ENCODE measurements at regions not wholly inside any gene's neighbourhood (a gene's known extent, or its start where the extent isn't known, plus 50 kb on each side); places are given as distances from the start of the nearest gene placed in this dataset.

DNA sequence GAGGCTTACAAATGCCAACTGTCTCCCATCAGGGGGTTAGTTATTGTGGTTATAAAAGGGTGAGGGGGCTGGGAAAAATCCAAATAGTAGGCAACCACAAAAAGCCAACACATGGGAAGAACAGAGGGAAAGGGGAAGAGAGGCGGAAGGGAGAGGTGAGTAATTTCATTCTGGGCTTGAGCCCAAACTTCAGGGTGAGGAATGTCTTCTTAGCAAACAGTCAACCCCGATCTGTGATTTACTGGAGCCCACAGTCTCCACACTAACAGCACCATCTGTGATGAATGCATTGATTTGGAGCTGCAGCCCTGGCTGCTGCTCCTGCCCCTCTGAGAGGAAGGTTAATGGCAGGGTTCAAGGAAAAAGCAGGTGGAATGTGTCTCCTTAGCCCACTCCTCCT lies 162.2 kb upstream of the GPR101 start:
- CTCF ChIA-PET, result no interaction called here
- H3K9me3 ChIP-seq (ENCODE audit: control insufficient read depth, insufficient read depth, low read length), result no peaks in the 10 kb centered on the region
- H3K4me3 ChIP-seq (ENCODE audit: low read depth, low read length), result no peak overlapping the region
- no peak for DNase-seq (ENCODE audit: low read depth, low spot score)
- TF ChIP-seq, protein P1, sequence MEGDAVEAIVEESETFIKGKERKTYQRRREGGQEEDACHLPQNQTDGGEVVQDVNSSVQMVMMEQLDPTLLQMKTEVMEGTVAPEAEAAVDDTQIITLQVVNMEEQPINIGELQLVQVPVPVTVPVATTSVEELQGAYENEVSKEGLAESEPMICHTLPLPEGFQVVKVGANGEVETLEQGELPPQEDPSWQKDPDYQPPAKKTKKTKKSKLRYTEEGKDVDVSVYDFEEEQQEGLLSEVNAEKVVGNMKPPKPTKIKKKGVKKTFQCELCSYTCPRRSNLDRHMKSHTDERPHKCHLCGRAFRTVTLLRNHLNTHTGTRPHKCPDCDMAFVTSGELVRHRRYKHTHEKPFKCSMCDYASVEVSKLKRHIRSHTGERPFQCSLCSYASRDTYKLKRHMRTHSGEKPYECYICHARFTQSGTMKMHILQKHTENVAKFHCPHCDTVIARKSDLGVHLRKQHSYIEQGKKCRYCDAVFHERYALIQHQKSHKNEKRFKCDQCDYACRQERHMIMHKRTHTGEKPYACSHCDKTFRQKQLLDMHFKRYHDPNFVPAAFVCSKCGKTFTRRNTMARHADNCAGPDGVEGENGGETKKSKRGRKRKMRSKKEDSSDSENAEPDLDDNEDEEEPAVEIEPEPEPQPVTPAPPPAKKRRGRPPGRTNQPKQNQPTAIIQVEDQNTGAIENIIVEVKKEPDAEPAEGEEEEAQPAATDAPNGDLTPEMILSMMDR (IDR thresholded peaks at IDR 0.05; ENCODE audit: low read depth, low read length), result no peak
- POLR2A ChIA-PET, result no interaction called here
- H3K27ac ChIP-seq (ENCODE audit: low read depth, low read length), result no peak overlapping the region
- H3K27me3 ChIP-seq (ENCODE audit: control insufficient read depth, insufficient read depth, low read length), result no peaks in the 10 kb centered on the region

DNA sequence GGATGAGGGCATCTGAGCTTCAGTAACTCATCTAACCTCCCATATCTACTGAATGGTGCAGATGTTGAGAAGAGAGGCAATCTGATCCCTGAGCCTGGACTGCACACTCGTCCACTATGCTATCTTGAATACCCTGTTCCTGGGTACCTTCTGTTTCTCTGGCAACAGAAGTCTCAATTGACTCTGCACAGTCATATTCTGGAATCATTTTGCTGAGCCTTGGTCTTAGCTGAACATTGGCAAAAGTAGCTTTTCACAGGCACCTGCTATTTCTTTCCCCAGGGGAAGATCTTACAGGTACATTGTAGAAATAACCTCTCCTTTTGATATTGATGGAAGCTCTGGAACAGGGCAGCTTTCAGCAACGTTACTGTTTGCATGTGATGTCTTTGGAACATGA lies 161.5 kb upstream of the GPR101 start:
- ChIA-PET CTCF (interaction anchor here (2.8 kb wide), 1 partner anchor 239 kb away, joined by 13 read pairs; no protein-coding TSS in a partner anchor), POLR2A (no interaction called here)
- TF ChIP-seq, protein P1 (IDR thresholded peaks at IDR 0.05; ENCODE audit: low read depth, low read length), result no peak

DNA sequence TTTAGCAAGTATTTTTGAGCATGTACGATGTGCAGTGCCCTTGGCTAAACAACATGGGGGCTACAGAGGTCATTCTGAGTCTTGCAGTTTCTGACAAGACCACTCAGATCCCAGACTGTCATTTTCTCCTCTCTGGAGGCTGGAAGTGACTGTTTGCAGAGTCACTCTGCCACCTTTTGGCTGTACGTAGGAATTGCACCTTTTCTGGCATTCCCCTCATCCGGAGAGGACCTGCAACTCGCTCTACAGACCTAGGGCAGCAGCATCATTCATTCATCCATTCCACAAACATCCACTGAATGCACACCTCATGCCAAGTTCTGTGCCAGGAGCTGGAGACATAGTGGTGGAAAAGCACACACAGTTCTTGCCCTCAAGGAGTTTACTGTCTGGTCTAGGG lies 160.4 kb upstream of the GPR101 start:
- no peak overlapping the region for H3K4me3 ChIP-seq (ENCODE audit: low read depth, low read length)
- TF ChIP-seq, protein P1 (IDR thresholded peaks at IDR 0.05; ENCODE audit: low read depth, low read length), result peak; percentile 62
- CTCF ChIA-PET, result interaction anchor here (1.4 to 2.8 kb wide), 3 partner anchors 232 to 252 kb away, joined by 3 to 13 read pairs (median 6); no protein-coding TSS in a partner anchor
- H3K27ac ChIP-seq (ENCODE audit: low read depth, low read length), result no peak overlapping the region
- H3K27me3 ChIP-seq (ENCODE audit: control insufficient read depth, insufficient read depth, low read length), result no peaks in the 10 kb centered on the region
- POLR2A ChIA-PET, result no interaction called here
- DNase-seq (ENCODE audit: low read depth, low spot score), result no peak
- H3K9me3 ChIP-seq (ENCODE audit: control insufficient read depth, insufficient read depth, low read length), result no peaks in the 10 kb centered on the region

More for the DNA sequence above, 161.5 kb upstream of the GPR101 start:
- no peak for DNase-seq (ENCODE audit: low read depth, low spot score)
- Histone ChIP-seq H3K27me3 (ENCODE audit: control insufficient read depth, insufficient read depth, low read length) (no peaks in the 10 kb centered on the region), H3K27ac (ENCODE audit: low read depth, low read length) (no peak overlapping the region), H3K9me3 (ENCODE audit: control insufficient read depth, insufficient read depth, low read length) (no peaks in the 10 kb centered on the region), H3K4me3 (ENCODE audit: low read depth, low read length) (no peak overlapping the region)

DNA sequence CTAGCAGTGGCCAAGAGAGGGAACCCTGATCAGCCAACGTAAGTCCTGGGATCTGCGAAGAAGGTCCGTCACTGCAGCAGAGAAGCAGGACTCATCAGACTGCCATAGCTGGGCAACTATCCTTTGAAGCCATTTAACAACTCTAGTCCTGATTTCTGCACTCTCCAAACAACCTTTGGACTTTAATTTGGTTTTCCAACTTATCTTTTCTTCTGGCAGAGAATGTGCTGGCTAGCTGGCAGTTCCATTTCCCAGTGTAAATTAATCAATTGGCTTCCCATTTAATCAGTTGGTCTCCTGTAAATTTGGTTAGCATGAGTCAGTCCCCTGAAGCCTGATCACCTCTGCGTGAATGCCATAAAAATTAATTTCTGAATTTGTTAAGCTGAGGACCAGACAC lies 153.7 kb upstream of the GPR101 start:
- no peaks in the 10 kb centered on the region for H3K9me3 ChIP-seq (ENCODE audit: control insufficient read depth, insufficient read depth, low read length)
- ChIA-PET CTCF (no interaction called here), POLR2A (no interaction called here)
- no peak for DNase-seq (ENCODE audit: low read depth, low spot score)
- no peak overlapping the region for H3K4me3 ChIP-seq (ENCODE audit: low read depth, low read length)
- TF ChIP-seq, protein P1 (IDR thresholded peaks at IDR 0.05; ENCODE audit: low read depth, low read length), result no peak
- H3K27ac ChIP-seq (ENCODE audit: low read depth, low read length), result no peak overlapping the region
- no peaks in the 10 kb centered on the region for H3K27me3 ChIP-seq (ENCODE audit: control insufficient read depth, insufficient read depth, low read length)

DNA sequence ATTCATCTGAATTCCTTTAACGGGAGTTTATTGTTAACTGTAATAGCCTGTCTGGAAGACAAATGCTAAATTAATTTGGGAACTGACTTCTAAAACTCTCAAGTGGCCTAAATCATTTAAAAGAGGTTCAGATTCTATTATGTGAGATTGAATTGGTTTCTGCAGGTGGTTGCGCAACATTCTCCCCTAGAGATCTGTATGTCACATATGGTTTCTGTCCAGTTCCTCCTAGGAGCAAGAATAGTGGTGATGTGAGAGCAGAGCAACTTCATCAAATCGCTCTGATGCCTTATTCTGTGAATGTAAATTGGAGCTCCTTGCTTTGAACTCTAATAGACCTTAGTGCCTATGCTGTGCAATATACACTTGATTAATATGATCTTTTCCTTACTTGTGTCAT lies 144.6 kb upstream of the GPR101 start:
- H3K27ac ChIP-seq (ENCODE audit: low read depth, low read length), result no peak overlapping the region
- no peak overlapping the region for H3K4me3 ChIP-seq (ENCODE audit: low read depth, low read length)
- no peak for DNase-seq (ENCODE audit: low read depth, low spot score)
- POLR2A ChIA-PET, result no interaction called here
- no peaks in the 10 kb centered on the region for H3K27me3 ChIP-seq (ENCODE audit: control insufficient read depth, insufficient read depth, low read length)
- CTCF ChIA-PET, result no interaction called here
- TF ChIP-seq, protein P1 (IDR thresholded peaks at IDR 0.05; ENCODE audit: low read depth, low read length), result no peak
- H3K9me3 ChIP-seq (ENCODE audit: control insufficient read depth, insufficient read depth, low read length), result no peaks in the 10 kb centered on the region

Data from AG04450 (cell line).